ENCODE measurements at regions not wholly inside any gene's neighbourhood (a gene's known extent, or its start where the extent isn't known, plus 50 kb on each side); places are given as distances from the start of the nearest gene placed in this dataset.
"Not testable (repeated sequence)": the region's sequence is repeated elsewhere in the genome, so short reads cannot be mapped to it uniquely, and the experiment has no call there.

- H3K27me3 ChIP-seq, H3K36me3 ChIP-seq, H3K9me3 ChIP-seq, H3K27ac ChIP-seq, H3K4me1 ChIP-seq, H3K4me3 ChIP-seq: not testable (repeated sequence)
- peak in 1 of 2 donors; percentile 8 for DNase-seq
- peak; percentile 98 to 100 for ATAC-seq (ENCODE audit: low FRiP score in 2 of 2)
- TF ChIP-seq POLR2A (IDR thresholded peaks at IDR 0.05), result peak in 2 of 4 donors; percentile 36 to 87
- WGBS, 2 donors, result 57% methylated on average over 1 of the region's 2 CpGs; no CpG with 5 or more reads in 1 of the 2 donors
Observed at GRCh38 chr21:8419925-8420560, 2101.3 kb upstream of the TPTE start.

GRCh38 chr21:8427790-8428667, 2093.4 kb upstream of the TPTE start:
- not testable (repeated sequence) for H3K4me3 ChIP-seq, H3K36me3 ChIP-seq, H3K27ac ChIP-seq, H3K27me3 ChIP-seq, DNase-seq, H3K9me3 ChIP-seq, H3K4me1 ChIP-seq
- no CpG with 5 or more reads among the region's 47 CpGs for WGBS, 2 donors
- ATAC-seq (ENCODE audit: low FRiP score in 2 of 2), result peak; percentile 82 to 91

- H3K27me3 ChIP-seq, DNase-seq, H3K4me1 ChIP-seq, H3K4me3 ChIP-seq, H3K27ac ChIP-seq, H3K9me3 ChIP-seq, H3K36me3 ChIP-seq: not testable (repeated sequence)
- ATAC-seq (ENCODE audit: low FRiP score in 2 of 2), result peak; percentile 91 to 96
- no CpG with 5 or more reads among the region's 43 CpGs for WGBS, 2 donors
Observed at GRCh38 chr21:8428668-8429456, 2092.5 kb upstream of the TPTE start.

- WGBS, 2 donors, result no CpG with 5 or more reads among the region's 64 CpGs
- H3K27ac ChIP-seq; H3K9me3 ChIP-seq; H3K4me3 ChIP-seq; ATAC-seq (ENCODE audit: low FRiP score in 2 of 2); H3K36me3 ChIP-seq; H3K27me3 ChIP-seq; DNase-seq; H3K4me1 ChIP-seq: not testable (repeated sequence)
Observed at GRCh38 chr21:8434710-8435109, 2086.7 kb upstream of the TPTE start.

GRCh38 chr21:8443093-8443492, 2078.3 kb upstream of the TPTE start:
- H3K4me1 ChIP-seq; DNase-seq; H3K9me3 ChIP-seq; H3K36me3 ChIP-seq; H3K27me3 ChIP-seq; H3K27ac ChIP-seq; H3K4me3 ChIP-seq; ATAC-seq (ENCODE audit: low FRiP score in 2 of 2): not testable (repeated sequence)
- WGBS, 2 donors, result no CpG with 5 or more reads among the region's 54 CpGs

- WGBS, 2 donors, result no CpG with 5 or more reads among the region's 18 CpGs
- ATAC-seq (ENCODE audit: low FRiP score in 2 of 2), result peak in 1 of 2 donors; percentile 89
- H3K4me1 ChIP-seq, result not testable (repeated sequence)
Observed at GRCh38 chr21:8449807-8450206, 2071.6 kb upstream of the TPTE start.

GRCh38 chr21:8455279-8456128, 2065.9 kb upstream of the TPTE start:
- H3K4me1 ChIP-seq, H3K27ac ChIP-seq, H3K27me3 ChIP-seq, DNase-seq, H3K4me3 ChIP-seq, H3K9me3 ChIP-seq, H3K36me3 ChIP-seq: not testable (repeated sequence)
- ATAC-seq (ENCODE audit: low FRiP score in 2 of 2), result peak; percentile 89 to 97
- no CpG with 5 or more reads among the region's 6 CpGs for WGBS, 2 donors

More at GRCh38 chr21:8449807-8450206, 2071.6 kb upstream of the TPTE start:
- H3K27me3 ChIP-seq, H3K36me3 ChIP-seq, DNase-seq, H3K9me3 ChIP-seq, H3K27ac ChIP-seq, H3K4me3 ChIP-seq: not testable (repeated sequence)

GRCh38 chr21:8464403-8465152, 2056.8 kb upstream of the TPTE start:
- DNase-seq, H3K9me3 ChIP-seq, H3K27ac ChIP-seq, H3K4me1 ChIP-seq, H3K36me3 ChIP-seq, H3K4me3 ChIP-seq, H3K27me3 ChIP-seq: not testable (repeated sequence)
- no CpG with 5 or more reads among the region's 3 CpGs for WGBS, 2 donors
- peak; percentile 96 to 100 for ATAC-seq (ENCODE audit: low FRiP score in 2 of 2)

GRCh38 chr21:8466642-8467041, 2054.7 kb upstream of the TPTE start:
- H3K27ac ChIP-seq, DNase-seq, H3K4me3 ChIP-seq, H3K36me3 ChIP-seq, H3K27me3 ChIP-seq, H3K4me1 ChIP-seq, H3K9me3 ChIP-seq: not testable (repeated sequence)
- WGBS, 2 donors, result no CpG with 5 or more reads among the region's 10 CpGs
- ATAC-seq (ENCODE audit: low FRiP score in 2 of 2), result peak in 1 of 2 donors; percentile 70

All from upper lobe of left lung (tissue), 6 donors.